HG03280 (cell line): ENCODE measurements at regions not wholly inside any gene's neighbourhood (a gene's known extent, or its start where the extent isn't known, plus 50 kb on each side); places are given as distances from the start of the nearest gene placed in this dataset.
"Not testable (repeated sequence)": the region's sequence is repeated elsewhere in the genome, so short reads cannot be mapped to it uniquely, and the experiment has no call there.

Experiments used
- ATAC-seq: cut with Tn5 transposase; IDR thresholded peaks from one replicate; pipeline ENCODE4 v1.9.1; 2021; ENCODE audit warnings: mild to moderate bottlenecking, moderate library complexity; ENCODE audit not compliant: unreplicated experiment

DNA sequence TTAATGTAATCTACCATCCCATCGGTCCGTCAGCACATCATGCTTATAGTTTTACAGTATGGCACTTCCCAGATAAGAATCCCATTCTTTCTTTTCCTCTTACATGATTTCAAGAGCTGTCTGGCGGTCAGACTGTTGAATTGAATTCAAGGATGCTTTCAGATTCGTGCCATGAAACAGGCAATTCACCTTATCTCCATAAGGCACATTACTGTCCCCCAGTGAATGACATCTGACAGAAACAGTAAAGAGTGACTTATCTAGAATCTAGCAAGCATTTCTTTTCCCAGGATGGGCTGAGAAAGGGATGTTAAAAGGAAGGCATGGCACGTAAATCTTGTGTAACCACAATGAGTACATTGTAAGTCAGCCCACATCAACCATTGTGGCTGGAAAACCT, 61.1 kb upstream of the SEM1 start:
- no peak for ATAC-seq

DNA sequence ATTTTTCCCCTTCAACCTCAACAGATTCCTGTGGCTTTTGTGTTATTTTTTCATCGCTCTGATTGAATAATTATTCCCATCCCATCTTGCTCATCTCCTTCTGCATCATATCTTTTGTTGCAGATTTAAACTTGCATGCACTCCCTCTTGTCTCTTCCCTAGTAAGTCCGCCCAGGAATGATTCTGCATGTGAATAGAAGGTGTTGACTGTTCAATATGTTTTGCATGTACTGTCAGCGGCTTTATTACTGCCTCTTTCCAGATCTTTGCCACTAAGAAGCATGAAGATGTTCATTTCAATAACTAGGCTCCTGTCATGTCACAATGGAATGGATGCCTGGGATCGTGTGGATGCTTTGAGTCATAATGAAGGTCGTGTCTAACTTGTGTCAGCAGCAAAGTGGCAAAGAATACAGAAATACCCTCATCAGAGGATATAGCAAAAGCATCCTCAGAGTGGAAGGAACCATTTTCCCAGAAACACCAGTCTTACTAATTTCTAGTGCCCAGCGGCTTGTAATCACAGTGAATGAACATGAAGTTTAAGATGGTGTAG, 62.6 kb upstream of the SEM1 start:
- ATAC-seq, result no peak

DNA sequence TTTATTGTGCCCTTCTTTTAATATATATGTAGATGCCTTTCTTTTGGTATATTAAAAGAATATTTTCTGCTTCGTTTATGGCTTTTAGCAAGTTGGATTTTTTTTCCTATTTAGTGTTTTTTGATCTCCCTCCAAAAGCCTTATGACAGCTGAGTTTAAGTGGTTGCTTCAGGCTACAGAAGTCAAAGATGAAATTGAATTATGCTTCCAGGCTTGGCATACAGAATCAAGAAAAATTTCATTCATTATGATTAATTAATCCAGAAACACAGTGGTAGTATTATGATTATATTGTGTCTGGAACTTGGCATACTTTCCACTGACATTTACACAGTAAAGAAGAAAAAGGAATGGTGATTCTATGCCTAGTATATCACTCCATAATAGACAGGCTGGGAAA, 63.8 kb upstream of the SEM1 start:
- no peak for ATAC-seq

DNA sequence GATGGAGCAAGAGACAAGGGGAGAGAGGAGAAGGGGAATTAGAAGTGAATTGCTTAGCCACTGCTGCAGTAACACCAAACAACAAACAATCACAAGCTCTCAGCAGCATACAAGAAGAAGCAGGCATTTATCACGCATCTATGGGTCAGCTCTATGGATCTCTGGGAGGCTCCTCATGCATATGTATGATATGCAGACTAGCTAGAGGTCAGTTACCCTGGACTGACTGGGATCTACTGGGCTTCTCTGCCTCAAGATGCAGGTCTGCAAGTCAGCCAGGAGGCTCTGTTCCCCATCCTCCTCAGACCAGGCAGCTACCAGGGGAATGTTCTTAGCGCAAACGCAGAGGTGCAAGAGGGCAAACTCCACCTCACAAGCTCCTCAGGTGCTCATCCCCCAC, 64.7 kb upstream of the SEM1 start:
- ATAC-seq, result no peak

DNA sequence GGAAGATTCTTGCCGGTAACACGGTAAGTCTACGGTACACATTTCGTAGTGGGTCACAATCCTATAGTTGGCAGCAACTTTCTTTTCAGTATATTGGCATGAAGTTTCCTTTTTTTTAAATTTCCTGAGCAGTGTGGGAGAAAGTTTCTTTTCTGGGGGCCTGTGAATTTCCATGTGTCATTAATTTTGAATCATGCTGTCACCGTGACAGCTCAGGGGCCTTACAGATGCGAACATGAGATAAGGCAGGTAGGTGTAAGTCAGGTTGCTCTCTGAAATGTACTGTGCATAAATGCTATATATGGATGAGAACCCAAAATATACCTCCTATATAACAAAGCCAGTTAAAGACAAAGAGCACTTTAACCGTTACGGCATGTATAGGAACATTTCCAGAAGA, 65.4 kb upstream of the SEM1 start:
- ATAC-seq, result no peak

DNA sequence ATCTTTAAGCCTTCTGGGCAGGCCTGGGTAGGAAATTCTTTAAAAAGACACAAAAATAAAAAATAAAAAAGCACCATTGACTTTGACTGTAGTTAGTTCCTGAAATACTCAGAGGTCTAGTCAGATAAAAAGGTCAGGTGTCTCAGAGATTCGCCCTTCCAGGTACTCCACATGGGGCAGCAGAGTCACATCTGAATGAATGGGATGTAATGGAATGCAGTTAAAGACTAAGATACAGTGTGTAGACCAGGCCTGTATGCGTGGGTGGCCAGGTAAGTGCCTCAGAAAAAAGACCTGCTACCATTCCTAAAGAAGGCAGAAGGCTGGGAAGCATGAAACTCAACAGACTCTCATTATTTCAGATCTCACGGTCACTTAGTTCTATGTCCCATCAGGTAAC, 68.6 kb upstream of the SEM1 start:
- no peak for ATAC-seq

DNA sequence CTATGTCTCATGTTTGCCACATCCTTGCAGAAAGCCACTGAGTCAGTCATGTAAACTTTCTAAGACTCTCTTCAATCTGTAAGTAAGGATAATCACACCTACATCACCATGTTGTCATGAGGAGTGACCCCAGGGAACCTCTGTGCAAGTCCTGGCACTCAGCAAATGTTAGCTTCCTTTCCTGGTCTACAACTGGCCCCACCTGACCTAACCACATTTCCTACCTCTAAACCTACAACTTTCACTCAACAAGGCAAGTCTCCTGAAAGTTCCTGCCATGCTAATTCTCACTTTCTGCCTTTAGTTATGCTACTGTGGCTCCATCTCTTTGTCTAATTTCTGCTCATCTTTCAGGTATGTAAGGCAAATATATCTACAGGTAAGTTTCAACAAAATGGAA, 72.3 kb upstream of the SEM1 start:
- ATAC-seq, result no peak

DNA sequence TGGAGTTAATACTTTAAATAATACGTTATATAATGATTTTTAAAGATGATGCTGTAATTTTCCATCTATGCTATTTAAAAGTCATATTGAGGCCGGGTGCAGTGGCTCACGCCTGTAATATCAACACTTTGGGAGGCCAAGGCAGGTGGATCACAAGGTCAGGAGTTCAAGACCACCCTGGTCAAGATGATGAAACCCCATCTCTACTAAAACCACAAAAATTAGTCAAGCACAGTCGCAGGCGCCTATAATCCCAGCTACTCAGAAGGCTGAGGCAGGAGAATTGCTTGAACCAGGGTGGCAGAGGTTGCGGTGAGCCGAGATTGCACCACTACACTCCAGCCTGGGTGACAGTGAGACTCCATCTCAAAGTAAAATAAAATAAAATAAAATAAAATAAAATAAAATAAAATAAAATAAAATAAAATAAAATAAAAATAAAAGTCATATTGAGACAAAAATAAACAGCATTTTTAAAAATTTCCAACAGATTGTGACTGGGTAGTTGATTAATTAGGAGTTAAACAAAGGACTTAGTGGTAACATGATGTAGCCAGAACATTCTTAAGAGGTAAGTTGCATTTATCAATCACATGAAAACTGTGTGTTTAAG, 73.1 kb upstream of the SEM1 start:
- not testable (repeated sequence) for ATAC-seq

DNA sequence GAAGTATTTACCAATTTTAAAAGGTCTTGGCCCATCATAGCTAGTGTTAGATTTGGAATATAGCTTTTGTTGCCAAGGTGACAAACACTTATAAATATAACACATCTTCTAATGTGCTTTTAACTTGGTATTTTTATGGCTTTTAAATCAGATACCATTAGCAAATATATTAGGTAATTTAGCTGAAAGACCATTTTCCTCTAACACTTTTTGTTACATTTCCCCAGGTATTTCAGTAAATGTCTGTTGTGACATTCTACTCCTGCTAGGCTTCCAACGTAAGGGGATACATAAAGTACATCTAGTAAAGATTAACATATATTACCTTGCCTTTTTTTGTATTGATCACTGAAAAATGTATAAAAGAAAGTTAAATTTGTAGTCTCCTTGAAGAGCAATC, 75.0 kb upstream of the SEM1 start:
- no peak for ATAC-seq

DNA sequence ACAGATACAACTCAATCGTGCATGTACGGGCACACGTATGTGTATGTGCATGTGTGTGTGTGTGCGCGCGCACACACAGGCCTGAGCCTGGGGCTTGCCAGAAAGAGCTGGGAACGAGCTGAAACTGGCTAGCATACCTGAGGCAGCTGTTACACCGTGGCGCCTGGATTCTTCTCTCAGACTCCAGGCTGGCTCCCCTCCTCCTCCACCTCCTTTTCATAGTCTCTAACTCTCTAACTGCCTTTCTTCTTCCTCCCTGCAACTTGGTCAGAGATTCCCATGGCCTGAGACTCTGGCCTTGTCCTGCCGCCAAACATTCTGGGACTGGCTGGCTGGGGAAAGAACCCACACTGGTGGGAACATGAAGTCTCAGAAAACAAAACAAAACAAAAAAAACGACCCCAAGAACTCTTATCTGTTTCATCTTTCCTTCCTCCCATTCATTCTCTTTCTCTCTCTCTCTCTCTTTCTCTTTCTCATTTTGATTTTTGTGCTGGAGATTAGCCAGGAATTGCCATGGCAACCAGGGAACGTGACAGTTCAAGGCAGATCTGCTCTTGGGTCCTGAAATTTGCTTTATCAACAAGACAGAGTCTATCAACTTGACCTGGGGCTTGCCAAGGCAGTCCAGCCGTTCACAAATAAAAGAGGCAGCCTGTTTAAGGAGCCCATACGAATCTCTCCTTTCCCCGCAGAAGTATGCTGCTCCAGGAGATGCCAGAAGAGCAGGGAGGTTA, 76.8 kb upstream of the SEM1 start:
- ATAC-seq, result no peak

DNA sequence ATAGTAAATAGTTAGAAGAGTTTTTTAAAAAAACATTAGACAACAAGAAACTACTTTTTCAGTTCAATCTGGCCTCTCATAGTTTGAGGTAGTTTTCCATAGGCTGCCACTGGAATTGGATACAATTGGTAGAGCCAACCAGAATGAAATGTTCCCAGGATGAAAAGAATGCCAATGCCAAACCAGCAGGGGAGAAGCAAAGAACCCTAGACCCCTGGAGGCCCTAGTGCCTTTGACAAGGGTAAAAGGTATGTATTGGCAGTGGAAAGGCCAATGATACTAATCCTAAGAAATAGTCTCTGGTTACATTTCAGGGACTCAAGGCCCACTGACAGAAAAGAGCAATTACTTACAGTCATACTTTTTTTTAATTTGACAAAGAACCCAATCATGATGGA, 77.4 kb upstream of the SEM1 start:
- no peak for ATAC-seq

DNA sequence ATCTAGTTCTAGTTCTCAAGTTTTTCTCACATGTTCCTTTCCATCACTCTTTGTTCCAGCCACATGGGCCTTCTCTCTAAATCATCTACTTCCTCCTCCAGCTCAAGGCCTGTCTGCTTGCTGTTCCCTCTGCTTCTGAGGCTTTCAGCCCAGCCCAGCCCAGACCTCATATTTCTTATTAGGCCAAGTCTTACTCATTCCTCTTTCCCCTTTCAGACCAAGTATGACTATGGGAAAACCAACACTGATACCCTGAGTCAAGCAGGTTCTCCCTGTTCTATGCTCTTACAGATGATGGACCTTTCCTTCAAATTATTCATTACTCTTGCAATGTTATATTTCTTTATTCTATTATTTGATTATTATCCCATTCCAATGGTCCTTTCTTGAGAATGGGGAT, 80.3 kb upstream of the SEM1 start:
- ATAC-seq, result no peak

DNA sequence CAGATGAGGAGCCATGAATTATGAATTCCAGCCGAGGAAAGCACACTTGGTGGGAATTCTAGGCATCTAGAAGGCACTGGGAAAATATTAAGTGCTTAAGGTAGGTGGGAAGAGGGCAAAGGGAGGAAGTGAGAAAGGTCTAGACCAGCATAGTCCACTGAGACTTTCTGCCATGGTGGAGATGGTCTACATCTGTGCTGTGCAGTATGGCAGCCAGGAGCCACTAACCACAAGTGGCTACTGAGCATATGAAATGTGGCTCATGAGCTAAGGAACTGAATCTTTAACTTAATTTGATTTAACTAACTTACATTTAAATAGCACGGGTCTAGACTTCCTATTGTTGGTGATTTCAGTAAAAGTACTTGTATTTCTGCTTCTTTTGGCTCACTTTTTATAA, 82.5 kb upstream of the SEM1 start:
- ATAC-seq, result no peak

DNA sequence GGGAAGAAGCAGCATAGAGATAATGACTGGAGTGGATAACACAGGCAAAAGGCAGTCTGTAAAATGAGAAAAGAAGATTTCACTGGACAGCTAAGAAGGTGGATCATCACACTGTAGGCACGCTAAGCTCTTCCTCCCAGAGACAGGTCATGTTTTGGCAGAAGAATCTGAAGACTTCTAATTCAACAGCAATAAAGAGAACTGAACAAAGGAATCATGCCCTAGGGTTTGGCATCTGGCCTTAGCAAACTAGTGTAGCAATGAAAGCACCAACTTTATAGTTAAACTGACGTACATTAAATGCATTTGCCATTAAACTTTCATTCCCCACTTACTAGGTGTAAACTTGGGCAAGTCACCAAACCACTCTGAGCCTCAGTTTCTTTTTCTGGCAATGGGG, 84.4 kb upstream of the SEM1 start:
- no peak for ATAC-seq

DNA sequence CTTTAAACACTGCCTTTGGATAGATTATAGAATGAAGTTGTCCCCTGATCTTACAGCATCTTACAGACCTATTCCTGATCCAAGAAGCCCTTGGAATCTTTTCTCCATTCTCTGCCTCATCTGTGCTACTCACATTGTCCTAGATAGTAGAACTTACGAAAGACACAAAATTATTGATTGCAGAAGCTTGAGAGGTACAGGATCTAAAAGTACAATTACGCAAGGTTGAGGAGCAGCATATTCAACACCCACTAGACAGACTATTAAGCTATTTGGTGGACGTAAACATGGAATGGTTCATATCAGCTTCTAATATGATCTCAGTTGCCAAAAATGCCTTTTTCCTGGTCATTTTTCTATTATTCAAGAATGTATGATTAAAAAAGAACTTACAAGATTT, 90.5 kb upstream of the SEM1 start:
- no peak for ATAC-seq

DNA sequence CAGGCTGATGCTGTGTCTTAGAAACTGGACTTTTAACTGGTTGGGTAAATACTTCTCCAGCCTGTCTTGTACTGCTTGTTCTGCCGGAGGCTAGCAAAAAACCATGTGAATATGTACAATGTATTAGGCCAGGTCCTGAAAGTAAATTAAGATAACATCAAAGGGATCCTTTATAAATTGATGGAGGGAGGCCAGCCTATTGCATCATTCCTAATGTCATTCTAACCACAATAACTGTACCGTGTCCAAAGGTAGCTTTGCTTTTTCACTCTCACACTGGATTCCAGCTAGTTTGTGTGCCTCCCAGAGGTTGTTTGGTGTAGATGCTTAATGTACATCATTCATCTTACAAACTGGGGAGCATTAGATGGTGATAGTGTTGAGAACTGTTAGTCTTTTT, 91.2 kb upstream of the SEM1 start:
- ATAC-seq, result no peak

DNA sequence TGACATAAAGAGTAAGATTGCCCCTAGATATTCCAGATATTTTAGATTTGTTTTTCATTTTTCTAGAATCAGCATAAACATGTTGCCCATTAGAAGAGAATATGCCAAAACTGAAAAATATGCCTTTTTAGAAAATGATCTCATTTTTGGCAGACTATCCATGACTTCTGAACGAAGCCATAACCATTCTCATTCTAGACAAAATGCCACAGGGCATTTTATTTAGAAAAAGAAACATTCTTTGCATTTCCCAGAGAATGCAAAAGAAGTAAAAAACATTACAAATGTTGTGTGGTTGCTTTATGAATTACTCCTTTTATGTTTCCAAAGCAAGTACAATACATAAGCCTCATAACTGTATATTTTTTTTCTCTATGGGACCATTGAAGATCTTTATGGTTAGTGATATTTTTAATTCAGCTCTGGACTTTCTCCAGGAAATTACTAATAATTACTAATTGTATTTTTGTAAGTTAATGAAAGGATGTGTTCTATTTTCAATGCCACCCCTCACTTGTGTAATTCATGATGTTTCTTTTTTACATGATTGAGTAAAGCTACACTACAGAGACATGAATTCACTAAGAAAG, 109.6 kb upstream of the SEM1 start:
- ATAC-seq, result no peak

DNA sequence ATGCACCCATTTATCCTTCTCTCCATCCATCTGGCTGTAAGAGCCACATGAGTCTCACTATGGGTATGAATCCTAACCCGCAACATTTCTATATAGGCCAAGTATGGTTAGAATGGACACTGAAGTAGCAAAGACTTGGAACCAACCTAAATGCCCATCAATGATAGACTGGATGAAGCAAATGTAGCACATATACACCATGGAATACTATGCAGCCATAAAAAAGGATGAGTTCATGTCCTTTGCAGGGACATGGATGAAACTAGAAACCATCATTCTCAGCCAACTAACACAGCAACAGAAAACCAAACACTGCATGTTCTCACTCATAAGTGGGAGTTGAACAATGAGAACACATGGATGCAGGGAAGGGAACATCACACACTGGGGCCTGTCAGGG, 111.5 kb upstream of the SEM1 start:
- not testable (repeated sequence) for ATAC-seq

DNA sequence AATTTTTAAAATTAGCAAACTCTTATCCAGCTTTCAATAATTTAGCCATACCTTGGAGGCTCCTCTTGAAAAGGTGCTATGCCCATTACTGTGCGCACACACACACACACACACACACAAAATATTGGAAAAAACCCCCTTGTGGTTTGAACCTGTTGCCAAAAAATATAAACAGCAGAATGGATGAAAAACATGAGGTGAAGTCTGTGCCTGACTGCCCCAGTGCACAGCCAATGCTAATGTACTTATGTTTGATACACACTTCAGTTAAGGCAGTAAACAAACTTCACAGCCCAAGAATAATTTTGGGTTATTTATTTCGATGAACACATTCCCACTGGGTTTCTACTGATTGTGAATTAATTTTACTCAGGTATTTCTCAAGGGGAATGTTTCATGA, 113.2 kb upstream of the SEM1 start:
- ATAC-seq, result no peak

DNA sequence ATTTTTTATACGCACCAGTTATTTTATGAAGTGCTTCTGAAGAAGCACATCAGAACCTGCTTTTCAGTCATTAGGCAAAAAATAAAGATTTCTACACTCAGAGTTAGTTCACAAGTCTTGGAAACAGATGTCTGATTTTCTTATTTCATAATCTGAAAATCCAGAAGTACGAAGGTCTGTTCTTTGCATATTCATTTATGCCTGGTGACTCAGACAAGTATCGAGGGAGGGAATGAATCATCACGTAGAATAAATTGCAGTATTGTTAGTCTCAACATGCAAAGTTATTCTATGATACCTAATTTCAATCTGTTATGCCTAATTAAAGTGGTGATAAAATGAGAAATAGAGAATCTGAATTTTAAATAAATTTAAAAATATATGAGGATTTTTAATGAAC, 113.6 kb upstream of the SEM1 start:
- no peak for ATAC-seq

DNA sequence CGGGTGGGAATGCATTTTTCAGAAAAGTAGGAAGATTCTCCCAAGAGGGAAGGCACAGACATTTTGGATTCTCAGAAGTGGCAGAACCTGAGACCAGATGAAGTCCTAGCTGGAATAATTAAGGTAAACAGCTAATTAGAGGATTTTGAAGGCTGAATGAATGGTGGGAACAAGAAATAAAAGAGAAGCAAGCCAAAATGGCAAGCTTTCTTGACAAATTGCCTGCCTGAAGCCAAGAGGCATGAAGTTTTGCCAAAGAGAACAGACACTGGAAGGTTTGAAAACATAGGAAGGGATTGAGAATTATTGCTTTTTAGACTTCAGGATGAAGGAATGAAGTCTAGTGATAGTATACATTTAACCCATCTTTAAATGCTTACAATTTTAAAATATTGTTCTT, 115.0 kb upstream of the SEM1 start:
- no peak for ATAC-seq

DNA sequence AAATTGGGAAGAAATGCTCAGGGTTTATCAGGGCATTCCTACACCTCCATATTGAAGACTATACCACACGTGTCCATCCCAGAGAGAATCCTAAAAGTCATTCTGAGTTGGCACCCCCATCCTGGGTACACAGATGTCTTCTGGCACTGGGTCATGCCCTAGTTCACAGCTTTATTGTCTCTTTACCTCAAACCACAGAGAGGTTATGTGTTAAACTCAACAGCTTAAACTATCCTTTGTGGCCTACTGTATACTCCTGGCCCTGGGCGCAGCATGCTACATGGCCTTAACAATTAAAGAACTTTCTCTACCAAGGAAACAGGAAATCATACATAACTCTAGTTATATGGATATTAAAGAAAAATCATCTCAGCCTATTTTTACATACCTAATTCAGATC, 115.6 kb upstream of the SEM1 start:
- no peak for ATAC-seq
